WTC11 (cell line): ENCODE measurements at regions not wholly inside any gene's neighbourhood (a gene's known extent, or its start where the extent isn't known, plus 50 kb on each side); places are given as distances from the start of the nearest gene placed in this dataset.

Source experiments
- ATAC-seq: fragments of 200-7000 bp; cut with Tn5 transposase; 2 replicates; pipeline ENCODE4 v1.10.0; 2021; ENCODE audit warnings: mild to moderate bottlenecking, moderate library complexity
- CTCF ChIA-PET: fragments of 300-600 bp; sonication (Branson Sonifier 250); formaldehyde crosslinking; loops from one replicate; lab custom pipeline; 2021; ENCODE audit warnings: antibody characterized with exemption; lab: Charles Lee
- POLR2A ChIA-PET: fragments of 350-600 bp; sonication (Branson Sonifier 250); formaldehyde crosslinking; loops from one replicate; lab custom pipeline; 2021; ENCODE audit warnings: antibody characterized with exemption; lab: Charles Lee
- DNase-seq: peaks from one replicate; pipeline ENCODE4 v3.0.0; 2021; ENCODE audit warnings: low spot score
- H3K27ac Mint-ChIP-seq: 2 replicates; pipeline ENCODE4 v1.8.0; 2021; ENCODE audit warnings: mixed read lengths
- H3K27me3 Mint-ChIP-seq: 2 replicates; pipeline ENCODE4 v1.8.0; 2021; ENCODE audit warnings: low read depth, mild to moderate bottlenecking, moderate library complexity, mixed read lengths
- H3K36me3 Mint-ChIP-seq: 2 replicates; pipeline ENCODE4 v1.8.0; 2021; ENCODE audit warnings: mixed read lengths
- H3K4me1 Mint-ChIP-seq: 2 replicates; pipeline ENCODE4 v1.8.0; 2022; ENCODE audit warnings: mixed read lengths
- H3K4me3 Mint-ChIP-seq: 2 replicates; pipeline ENCODE4 v1.8.0; 2021; ENCODE audit warnings: mild to moderate bottlenecking, moderate library complexity, mixed read lengths
- H3K9me3 Mint-ChIP-seq: 2 replicates; pipeline ENCODE4 v1.8.0; 2021; ENCODE audit warnings: mixed read lengths
- ATF2 ChIP-seq: sonication (generic); formaldehyde crosslinking; IDR thresholded peaks from 2 replicates; pipeline ENCODE4 v1.8.1; 2022; ENCODE audit warnings: low read depth, missing genetic modification reagents, borderline replicate concordance
- CREM ChIP-seq: sonication (generic); formaldehyde crosslinking; IDR thresholded peaks from 2 replicates; pipeline ENCODE4 v1.8.1; 2022; ENCODE audit warnings: mild to moderate bottlenecking, missing genetic modification reagents, moderate library complexity
- E2F5 ChIP-seq: sonication (generic); formaldehyde crosslinking; IDR thresholded peaks from 2 replicates; pipeline ENCODE4 v1.8.1; 2022; ENCODE audit warnings: mild to moderate bottlenecking, moderate library complexity, missing genetic modification reagents
- ERG ChIP-seq: fragments of 250-450 bp; sonication (Bioruptor Pico); IDR thresholded peaks from 2 replicates; pipeline ENCODE4 v1.8.0; 2021; ENCODE audit warnings: mild to moderate bottlenecking
- FOXJ3 ChIP-seq: sonication (generic); formaldehyde crosslinking; IDR thresholded peaks from 2 replicates; pipeline ENCODE4 v1.9.0; 2021; ENCODE audit warnings: missing genetic modification reagents, mild to moderate bottlenecking, borderline replicate concordance
- HMGXB4 ChIP-seq: sonication (generic); formaldehyde crosslinking; IDR thresholded peaks from 2 replicates; pipeline ENCODE4 v1.8.1; 2023; ENCODE audit warnings: mild to moderate bottlenecking, moderate library complexity, missing genetic modification reagents
- JUN ChIP-seq: sonication (generic); formaldehyde crosslinking; IDR thresholded peaks from 2 replicates; pipeline ENCODE4 v1.8.0; 2023; ENCODE audit warnings: mild to moderate bottlenecking, missing genetic modification reagents
- KAT7 ChIP-seq: sonication (generic); formaldehyde crosslinking; IDR thresholded peaks from 2 replicates; pipeline ENCODE4 v1.8.1; 2023; ENCODE audit warnings: missing genetic modification reagents, mild to moderate bottlenecking, borderline replicate concordance
- MAX ChIP-seq: sonication (generic); formaldehyde crosslinking; IDR thresholded peaks from 2 replicates; pipeline ENCODE4 v1.8.0; 2022; ENCODE audit warnings: mild to moderate bottlenecking, missing genetic modification reagents
- MLX ChIP-seq: sonication (generic); formaldehyde crosslinking; IDR thresholded peaks from 2 replicates; pipeline ENCODE4 v1.8.1; 2023; ENCODE audit warnings: mild to moderate bottlenecking, missing genetic modification reagents, moderate library complexity
- NR2C2 ChIP-seq: sonication (generic); formaldehyde crosslinking; IDR thresholded peaks from 2 replicates; pipeline ENCODE4 v1.8.0; 2022; ENCODE audit warnings: mild to moderate bottlenecking, missing genetic modification reagents
- RELA ChIP-seq: sonication (generic); formaldehyde crosslinking; IDR thresholded peaks from 2 replicates; pipeline ENCODE4 v1.8.1; 2022; ENCODE audit warnings: missing genetic modification reagents, mild to moderate bottlenecking, borderline replicate concordance
- SMAD3 ChIP-seq: sonication (generic); formaldehyde crosslinking; IDR thresholded peaks from 2 replicates; pipeline ENCODE4 v1.8.0; 2022; ENCODE audit warnings: missing genetic modification reagents, mild to moderate bottlenecking, borderline replicate concordance
- SP1 ChIP-seq: sonication (generic); formaldehyde crosslinking; conservative IDR thresholded peaks from 2 replicates; pipeline ENCODE4 v1.8.1; 2022; ENCODE audit warnings: missing genetic modification reagents
- TEAD4 ChIP-seq: sonication (generic); formaldehyde crosslinking; IDR thresholded peaks from 2 replicates; pipeline ENCODE4 v1.8.0; 2022; ENCODE audit warnings: mild to moderate bottlenecking, missing genetic modification reagents
- USF1 ChIP-seq: sonication (generic); formaldehyde crosslinking; IDR thresholded peaks from 2 replicates; pipeline ENCODE4 v1.8.0; 2022; ENCODE audit warnings: mild to moderate bottlenecking, missing genetic modification reagents
- ZBTB21 ChIP-seq: sonication (generic); formaldehyde crosslinking; IDR thresholded peaks from 2 replicates; pipeline ENCODE4 v1.8.1; 2023; ENCODE audit warnings: mild to moderate bottlenecking, missing genetic modification reagents, borderline replicate concordance
- ZNF281 ChIP-seq: sonication (generic); formaldehyde crosslinking; IDR thresholded peaks from 2 replicates; pipeline ENCODE4 v1.8.0; 2023; ENCODE audit warnings: mild to moderate bottlenecking, missing genetic modification reagents

- TF ChIP-seq MLX (CRISPR knock-in tag) (no peak), USF1 (CRISPR knock-in tag) (no peak), HMGXB4 (CRISPR knock-in tag) (no peak), KAT7 (CRISPR knock-in tag) (no peak), SMAD3 (no peak), RELA (CRISPR knock-in tag) (no peak), SP1 (CRISPR knock-in tag) (no peak)
- ChIA-PET POLR2A (no interaction called here), CTCF (no interaction called here)
- peaks cover 7% of the 10 kb centered on the region for H3K9me3 Mint-ChIP-seq
- H3K27me3 Mint-ChIP-seq = no peaks in the 10 kb centered on the region
- H3K4me3 Mint-ChIP-seq = no peak overlapping the region
- ATAC-seq (no peak), DNase-seq (no peak)
- H3K36me3 Mint-ChIP-seq = no peaks in the 10 kb centered on the region
- H3K4me1 Mint-ChIP-seq = no peaks in the 10 kb centered on the region
- no peak overlapping the region for H3K27ac Mint-ChIP-seq
Observed at GRCh38 chr11:109329716-109330115, 92.3 kb upstream of the C11orf87 start.

- Mint-ChIP-seq H3K4me3 (no peak overlapping the region), H3K27ac (no peak overlapping the region), H3K4me1 (no peaks in the 10 kb centered on the region), H3K36me3 (0 out of 2 replicates have a peak, but pooled peaks cover 3% of the 10 kb centered on the region), H3K9me3 (peaks cover 7% of the 10 kb centered on the region), H3K27me3 (no peaks in the 10 kb centered on the region)
- ATAC-seq (no peak), DNase-seq (no peak)
- no peak for TF ChIP-seq ZBTB21
- no peak for TF ChIP-seq NR2C2 (CRISPR knock-in tag)
- TF ChIP-seq CREM (CRISPR knock-in tag) = no peak
- no peak for TF ChIP-seq MAX (CRISPR knock-in tag)
- TF ChIP-seq E2F5 = no peak
- TF ChIP-seq TEAD4 = no peak
- CTCF ChIA-PET = no interaction called here
- POLR2A ChIA-PET = no interaction called here
Observed at GRCh38 chr11:109338131-109338530, 83.9 kb upstream of the C11orf87 start.

- H3K9me3 Mint-ChIP-seq = peaks cover 15% of the 10 kb centered on the region
- POLR2A ChIA-PET = no interaction called here
- H3K27ac Mint-ChIP-seq = no peak overlapping the region
- DNase-seq = no peak
- H3K27me3 Mint-ChIP-seq = no peaks in the 10 kb centered on the region
- no peaks in the 10 kb centered on the region for H3K4me1 Mint-ChIP-seq
- 0 out of 2 replicates have a peak, but pooled peaks cover 3% of the 10 kb centered on the region for H3K36me3 Mint-ChIP-seq
- CTCF ChIA-PET = no interaction called here
- TF ChIP-seq FOXJ3 (CRISPR knock-in tag) = no peak
- ATAC-seq = no peak
- H3K4me3 Mint-ChIP-seq = no peak overlapping the region
Observed at GRCh38 chr11:109342261-109342660, 79.7 kb upstream of the C11orf87 start.

GRCh38 chr11:109343242-109343641 is 78.7 kb upstream of the C11orf87 start:
- ChIA-PET CTCF (no interaction called here), POLR2A (no interaction called here)
- Mint-ChIP-seq H3K27me3 (no peaks in the 10 kb centered on the region), H3K27ac (no peak overlapping the region), H3K4me1 (no peaks in the 10 kb centered on the region), H3K4me3 (no peak overlapping the region), H3K36me3 (0 out of 2 replicates have a peak, but pooled peaks cover 3% of the 10 kb centered on the region), H3K9me3 (peaks cover 15% of the 10 kb centered on the region)
- ATAC-seq = no peak
- no peak for DNase-seq
- TF ChIP-seq ATF2 (CRISPR knock-in tag) (no peak), ERG (CRISPR knock-in tag) (no peak), ZNF281 (CRISPR knock-in tag) (no peak), SP1 (CRISPR knock-in tag) (no peak), JUN (CRISPR knock-in tag) (no peak)
